ENCODE measurements at regions not wholly inside any gene's neighbourhood (a gene's known extent, or its start where the extent isn't known, plus 50 kb on each side); places are given as distances from the start of the nearest gene placed in this dataset.
"Not testable (repeated sequence)": the region's sequence is repeated elsewhere in the genome, so short reads cannot be mapped to it uniquely, and the experiment has no call there.

- no peak for TF ChIP-seq CTCF (IDR thresholded peaks at IDR 0.05; ENCODE audit: insufficient read depth, low read length, missing control alignments)
- ChIA-PET POLR2A (interaction anchor here (0.6 kb wide), 2 partner anchors 186 to 191 kb away, joined by 3 read pairs; no protein-coding TSS in a partner anchor), CTCF (no interaction called here)
- no peak for DNase-seq (ENCODE audit: low read depth, low spot score)
- H3K4me3 ChIP-seq (ENCODE audit: low read depth, low read length) = no peak overlapping the region
These were observed 156.4 kb upstream of the SH3BP4 start for GRCh38 chr2:234795272-234795920.

GRCh38 chr2:234794866-234795265 lies 157.0 kb upstream of the SH3BP4 start:
- no peak for DNase-seq (ENCODE audit: low read depth, low spot score)
- ChIA-PET POLR2A (interaction anchor here (0.6 kb wide), 2 partner anchors 187 to 191 kb away, joined by 3 read pairs; no protein-coding TSS in a partner anchor), CTCF (no interaction called here)
- no peak overlapping the region for H3K4me3 ChIP-seq (ENCODE audit: low read depth, low read length)
- TF ChIP-seq CTCF (IDR thresholded peaks at IDR 0.05; ENCODE audit: insufficient read depth, low read length, missing control alignments) = no peak

- DNase-seq (ENCODE audit: low read depth, low spot score) = no peak
- H3K4me3 ChIP-seq (ENCODE audit: low read depth, low read length) = no peak overlapping the region
- POLR2A ChIA-PET = interaction anchor here (0.6 kb wide), 1 partner anchor 24 kb away, joined by 3 read pairs; no protein-coding TSS in a partner anchor
- CTCF ChIA-PET = interaction anchor here (0.8 kb wide), 1 partner anchor 324 kb away, joined by 4 read pairs; no protein-coding TSS in a partner anchor
- no peak for TF ChIP-seq CTCF (IDR thresholded peaks at IDR 0.05; ENCODE audit: insufficient read depth, low read length, missing control alignments)
These were observed 158.5 kb upstream of the SH3BP4 start for GRCh38 chr2:234793212-234793785.

GRCh38 chr2:234792621-234793022 lies 159.2 kb upstream of the SH3BP4 start:
- POLR2A ChIA-PET = interaction anchor here (0.6 kb wide), 1 partner anchor 23 kb away, joined by 3 read pairs; no protein-coding TSS in a partner anchor
- TF ChIP-seq CTCF (IDR thresholded peaks at IDR 0.05; ENCODE audit: insufficient read depth, low read length, missing control alignments) = no peak
- CTCF ChIA-PET = interaction anchor here (0.8 kb wide), 1 partner anchor 324 kb away, joined by 4 read pairs; no protein-coding TSS in a partner anchor

GRCh38 chr2:234792096-234792495 lies 159.7 kb upstream of the SH3BP4 start:
- POLR2A ChIA-PET; H3K4me3 ChIP-seq (ENCODE audit: low read depth, low read length); CTCF ChIA-PET; DNase-seq (ENCODE audit: low read depth, low spot score): not testable (repeated sequence)

More at GRCh38 chr2:234792621-234793022, 159.2 kb upstream of the SH3BP4 start:
- no peak overlapping the region for H3K4me3 ChIP-seq (ENCODE audit: low read depth, low read length)
- DNase-seq (ENCODE audit: low read depth, low spot score) = no peak

GRCh38 chr2:234790380-234790779 lies 161.4 kb upstream of the SH3BP4 start:
- no peak for TF ChIP-seq CTCF (IDR thresholded peaks at IDR 0.05; ENCODE audit: insufficient read depth, low read length, missing control alignments)
- ChIA-PET POLR2A (no interaction called here), CTCF (interaction anchor here (1.1 kb wide), 1 partner anchor 317 kb away, joined by 3 read pairs; no protein-coding TSS in a partner anchor)
- H3K4me3 ChIP-seq (ENCODE audit: low read depth, low read length) = no peak overlapping the region
- DNase-seq (ENCODE audit: low read depth, low spot score) = no peak
